ENCODE measurements at regions not wholly inside any gene's neighbourhood (a gene's known extent, or its start where the extent isn't known, plus 50 kb on each side); places are given as distances from the start of the nearest gene placed in this dataset.

GRCh38 chr13:55266644-55267043 lies 1874.1 kb upstream of the PRR20A start:
- TF ChIP-seq POLR2A (IDR thresholded peaks at IDR 0.05) (no peak), EP300 (IDR thresholded peaks at IDR 0.05) (no peak)
- TF ChIP-seq, protein P1, sequence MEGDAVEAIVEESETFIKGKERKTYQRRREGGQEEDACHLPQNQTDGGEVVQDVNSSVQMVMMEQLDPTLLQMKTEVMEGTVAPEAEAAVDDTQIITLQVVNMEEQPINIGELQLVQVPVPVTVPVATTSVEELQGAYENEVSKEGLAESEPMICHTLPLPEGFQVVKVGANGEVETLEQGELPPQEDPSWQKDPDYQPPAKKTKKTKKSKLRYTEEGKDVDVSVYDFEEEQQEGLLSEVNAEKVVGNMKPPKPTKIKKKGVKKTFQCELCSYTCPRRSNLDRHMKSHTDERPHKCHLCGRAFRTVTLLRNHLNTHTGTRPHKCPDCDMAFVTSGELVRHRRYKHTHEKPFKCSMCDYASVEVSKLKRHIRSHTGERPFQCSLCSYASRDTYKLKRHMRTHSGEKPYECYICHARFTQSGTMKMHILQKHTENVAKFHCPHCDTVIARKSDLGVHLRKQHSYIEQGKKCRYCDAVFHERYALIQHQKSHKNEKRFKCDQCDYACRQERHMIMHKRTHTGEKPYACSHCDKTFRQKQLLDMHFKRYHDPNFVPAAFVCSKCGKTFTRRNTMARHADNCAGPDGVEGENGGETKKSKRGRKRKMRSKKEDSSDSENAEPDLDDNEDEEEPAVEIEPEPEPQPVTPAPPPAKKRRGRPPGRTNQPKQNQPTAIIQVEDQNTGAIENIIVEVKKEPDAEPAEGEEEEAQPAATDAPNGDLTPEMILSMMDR (IDR thresholded peaks at IDR 0.05) = no peak
- Histone ChIP-seq H3K36me3 (no peaks in the 10 kb centered on the region), H3K27ac (no peak overlapping the region), H3K27me3 (no peaks in the 10 kb centered on the region), H3K4me1 (no peaks in the 10 kb centered on the region), H3K4me3 (no peak overlapping the region), H3K9me3 (no peaks in the 10 kb centered on the region)
- no peak for DNase-seq (ENCODE audit: low spot score in 2 of 2)
- WGBS, 2 donors = 63 to 67% methylated on average over 2 of the region's 2 CpGs

GRCh38 chr13:55298201-55298600 lies 1842.5 kb upstream of the PRR20A start:
- Histone ChIP-seq H3K27ac (no peak overlapping the region), H3K9me3 (peaks cover 0 to 19% (median 0%) of the 10 kb centered on the region in 4 donors), H3K36me3 (no peaks in the 10 kb centered on the region), H3K4me1 (no peaks in the 10 kb centered on the region), H3K4me3 (no peak overlapping the region), H3K27me3 (no peaks in the 10 kb centered on the region)
- DNase-seq (ENCODE audit: low spot score in 2 of 2) = no peak
- TF ChIP-seq POLR2A (IDR thresholded peaks at IDR 0.05) (no peak), EP300 (IDR thresholded peaks at IDR 0.05) (no peak)
- TF ChIP-seq, protein P1 (IDR thresholded peaks at IDR 0.05) = no peak
- WGBS, 2 donors = 90 to 94% methylated on average over 1 of the region's 1 CpG

DNA sequence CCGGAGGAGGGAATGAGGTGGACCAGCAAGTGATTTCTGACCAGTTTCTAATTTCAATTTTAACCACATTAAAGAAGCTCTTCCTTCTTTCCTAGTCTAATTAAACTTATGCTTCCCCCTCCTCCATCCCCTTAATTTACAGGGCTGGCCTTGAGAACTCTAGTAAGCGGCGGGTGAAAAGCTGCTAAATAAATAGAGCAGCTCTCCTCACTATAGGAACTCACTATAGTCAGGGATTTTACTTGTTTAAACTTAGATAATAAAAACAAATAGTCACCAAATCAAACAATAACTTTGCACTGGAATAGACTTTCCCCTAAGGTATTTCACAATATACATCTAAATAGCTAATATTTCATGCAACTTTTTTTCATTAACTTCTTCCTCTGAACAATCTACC lies 1838.2 kb upstream of the PRR20A start:
- 77 to 82% methylated on average over 3 of the region's 3 CpGs for WGBS, 2 donors
- Histone ChIP-seq H3K27ac (no peak overlapping the region), H3K9me3 (no peaks in the 10 kb centered on the region), H3K27me3 (no peaks in the 10 kb centered on the region), H3K36me3 (no peaks in the 10 kb centered on the region), H3K4me3 (no peak overlapping the region), H3K4me1 (no peaks in the 10 kb centered on the region)
- TF ChIP-seq POLR2A (IDR thresholded peaks at IDR 0.05) (no peak), EP300 (IDR thresholded peaks at IDR 0.05) (no peak)
- TF ChIP-seq, protein P1 (IDR thresholded peaks at IDR 0.05) = no peak
- DNase-seq (ENCODE audit: low spot score in 2 of 2) = no peak

DNA sequence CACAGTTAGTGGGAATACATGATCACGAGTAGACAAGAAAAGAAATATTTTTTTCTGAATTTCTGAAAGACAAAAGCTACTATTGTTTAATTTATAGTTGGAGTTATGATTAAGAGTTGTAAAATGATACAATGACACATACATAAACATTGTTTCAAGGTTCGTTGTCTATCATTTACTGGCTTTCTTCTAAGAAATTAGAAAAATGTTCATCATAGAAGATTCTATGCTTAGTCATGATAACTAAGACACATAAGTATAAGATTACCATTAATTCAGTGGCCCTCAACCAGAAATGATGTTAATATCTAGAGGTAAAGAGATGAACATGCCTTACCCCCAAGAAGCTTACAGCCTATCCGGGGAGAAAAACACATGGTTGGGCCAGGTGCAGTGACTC lies 1832.8 kb upstream of the PRR20A start:
- Histone ChIP-seq H3K4me1 (no peaks in the 10 kb centered on the region), H3K4me3 (no peak overlapping the region), H3K27me3 (no peaks in the 10 kb centered on the region), H3K27ac (no peak overlapping the region), H3K36me3 (no peaks in the 10 kb centered on the region), H3K9me3 (no peaks in the 10 kb centered on the region)
- no peak for DNase-seq (ENCODE audit: low spot score in 2 of 2)
- 31 to 40% methylated on average over 3 of the region's 3 CpGs for WGBS, 2 donors
- TF ChIP-seq POLR2A (IDR thresholded peaks at IDR 0.05) = no peak
- no peak for TF ChIP-seq EP300 (IDR thresholded peaks at IDR 0.05)
- TF ChIP-seq, protein P1 (IDR thresholded peaks at IDR 0.05) = no peak

DNA sequence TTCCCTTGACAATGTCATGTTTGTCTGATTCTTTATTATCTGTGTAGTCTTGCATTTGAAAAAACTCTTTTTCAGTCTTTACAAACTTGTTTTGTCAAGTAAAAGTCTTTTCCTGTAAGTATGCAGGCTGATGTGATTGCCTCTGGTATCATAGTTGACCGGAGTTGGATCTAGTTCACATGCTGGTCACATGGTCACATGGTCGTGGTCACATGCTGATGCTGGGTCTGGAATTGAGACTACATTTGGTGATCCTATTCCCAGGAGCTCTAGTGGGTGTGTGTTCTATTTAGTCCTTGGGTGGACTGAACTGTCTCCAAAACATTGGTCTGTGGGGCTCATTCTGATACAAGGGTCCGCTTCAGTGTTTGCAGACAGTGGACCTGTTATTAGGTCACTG lies 1798.8 kb upstream of the PRR20A start:
- Histone ChIP-seq H3K36me3 (no peaks in the 10 kb centered on the region), H3K9me3 (no peaks in the 10 kb centered on the region), H3K27ac (no peak overlapping the region), H3K4me1 (no peaks in the 10 kb centered on the region), H3K4me3 (no peak overlapping the region), H3K27me3 (no peaks in the 10 kb centered on the region)
- DNase-seq (ENCODE audit: low spot score in 2 of 2) = no peak
- 78 to 96% methylated on average over 2 to 3 of the region's 3 CpGs for WGBS, 2 donors
- TF ChIP-seq, protein P1 (IDR thresholded peaks at IDR 0.05) = no peak
- TF ChIP-seq POLR2A (IDR thresholded peaks at IDR 0.05) = no peak

Measured in tibial nerve (tissue), 4 donors.